Neural cell (in vitro differentiated cells): ENCODE measurements at regions not wholly inside any gene's neighbourhood (a gene's known extent, or its start where the extent isn't known, plus 50 kb on each side); places are given as distances from the start of the nearest gene placed in this dataset.

ENCODE experiments used
- CTCF ChIP-seq: fragments of 450-650 bp; IDR thresholded peaks from 2 replicates; pipeline ENCODE4 v1.5.1; 2014; ENCODE audit warnings: antibody characterized with exemption, mild to moderate bottlenecking, moderate library complexity; ENCODE audit not compliant: poor library complexity, severe bottlenecking
- EP300 ChIP-seq: fragments of 450-650 bp; conservative IDR thresholded peaks from 2 replicates; pipeline ENCODE4 v1.6.1; 2014; ENCODE audit warnings: antibody characterized with exemption, mild to moderate bottlenecking, moderate library complexity; ENCODE audit not compliant: poor library complexity, severe bottlenecking
- EZH2 ChIP-seq: fragments of 200-600, 300-800 bp; shearing (Covaris generic), sonication (generic); IDR thresholded peaks from 2 replicates; pipeline ENCODE4 v1.6.1; 2014; ENCODE audit warnings: antibody characterized with exemption, low read length, borderline replicate concordance, mild to moderate bottlenecking; ENCODE audit not compliant: insufficient read depth, poor library complexity, severe bottlenecking
- POLR2AphosphoS5 ChIP-seq: IDR thresholded peaks from 2 replicates; pipeline ENCODE4 v1.6.1; 2012
- RAD21 ChIP-seq: fragments of 450-650 bp; conservative IDR thresholded peaks from 2 replicates; pipeline ENCODE4 v1.6.1; 2014; ENCODE audit warnings: antibody characterized with exemption, mild to moderate bottlenecking, moderate library complexity
- REST ChIP-seq: IDR thresholded peaks from 2 replicates; pipeline ENCODE4 v1.6.1; 2012; ENCODE audit warnings: borderline replicate concordance

DNA sequence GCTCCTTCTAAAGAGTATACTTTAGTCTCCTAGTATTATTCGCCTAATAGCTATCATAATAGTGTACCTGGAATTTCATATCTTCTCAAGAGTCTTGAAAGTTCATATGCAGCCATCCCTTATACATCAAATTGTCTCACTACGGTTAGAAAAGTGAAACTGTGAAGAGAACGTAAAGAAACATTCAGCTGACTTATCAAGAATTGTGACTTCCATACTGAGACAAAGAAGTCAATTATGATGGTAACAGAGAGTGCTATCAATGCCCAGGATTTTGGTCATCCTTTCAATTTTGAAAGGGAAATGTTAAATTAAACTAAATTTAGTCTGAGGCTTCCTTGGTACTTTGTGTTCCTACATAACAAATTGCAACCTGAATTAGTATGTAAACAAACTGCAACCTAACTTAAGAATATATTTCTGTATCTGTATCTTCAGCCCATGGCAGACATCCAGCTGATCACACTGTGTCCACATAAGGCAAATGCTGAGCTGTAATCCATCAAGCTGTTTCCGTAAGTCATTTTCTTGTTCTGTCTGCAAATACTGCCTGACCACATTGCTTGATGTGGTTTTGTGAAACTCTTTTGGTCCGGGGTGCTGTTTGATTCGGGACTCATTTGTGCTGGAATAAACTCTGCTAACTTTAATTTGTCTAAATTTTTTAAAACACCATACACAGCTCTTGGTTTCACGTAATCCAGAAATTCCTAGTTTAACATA, 469.6 kb downstream of the SI start:
- TF ChIP-seq CTCF (no peak), EZH2 (no peak), RAD21 (no peak), REST (no peak), POLR2AphosphoS5 (no peak), EP300 (no peak)
